Nucleus accumbens (tissue), 56 donors: ENCODE measurements at regions not wholly inside any gene's neighbourhood (a gene's known extent, or its start where the extent isn't known, plus 50 kb on each side); places are given as distances from the start of the nearest gene placed in this dataset.
"Not testable (repeated sequence)": the region's sequence is repeated elsewhere in the genome, so short reads cannot be mapped to it uniquely, and the experiment has no call there.

Experiments used
- DNase-seq, 56 donors: peaks; one replicate each; lab custom pipeline; 2025; lab: John Stamatoyannopoulos, UW

GRCh38 chr9:82115900-82116299 is 127.3 kb downstream of the SPATA31D1 start:
- DNase-seq: no peak

- no peak for DNase-seq
These were observed 128.0 kb downstream of the SPATA31D1 start for GRCh38 chr9:82116556-82116955.

DNA sequence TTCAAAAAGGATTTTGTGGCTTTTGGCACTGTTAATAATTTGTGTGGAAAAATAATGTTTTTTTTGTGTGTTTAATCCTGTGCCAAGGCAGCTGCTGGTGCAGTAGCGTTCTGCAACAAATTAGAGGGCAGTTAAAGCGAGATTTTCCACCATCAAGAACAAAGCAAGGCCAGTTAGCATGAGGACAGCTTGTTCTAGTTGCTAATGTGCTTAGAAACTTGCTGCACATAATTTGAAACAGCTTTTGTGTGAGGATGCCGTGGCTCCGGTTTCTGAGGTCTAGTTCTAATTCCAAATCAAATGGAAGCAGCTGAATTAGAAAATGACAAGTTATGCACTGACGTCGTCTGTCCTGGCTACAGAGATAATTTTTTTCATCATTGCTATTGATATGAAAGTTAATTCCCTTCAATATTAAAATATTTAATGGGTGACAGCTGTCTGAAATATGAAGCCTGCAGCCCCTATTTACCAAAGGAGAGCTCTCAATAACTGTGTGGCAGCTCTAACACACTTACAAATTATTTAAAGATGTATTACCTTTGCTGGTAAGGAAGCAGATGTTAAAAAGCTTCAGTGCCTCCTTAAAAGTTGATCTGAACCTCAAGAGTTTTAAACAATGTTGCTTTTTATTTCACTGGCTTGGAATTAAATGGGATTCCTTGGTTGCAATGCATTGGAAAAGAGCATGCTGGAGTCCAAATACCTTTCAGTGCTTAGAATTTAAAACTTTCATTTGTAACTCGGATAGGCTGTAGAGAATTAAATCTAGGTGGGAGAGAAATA is 128.6 kb downstream of the SPATA31D1 start:
- DNase-seq: peak in 24 of 56 donors; percentile 3 to 81 (median 13)

- no peak for DNase-seq
These were observed 134.2 kb downstream of the SPATA31D1 start for GRCh38 chr9:82122731-82123130.

DNA sequence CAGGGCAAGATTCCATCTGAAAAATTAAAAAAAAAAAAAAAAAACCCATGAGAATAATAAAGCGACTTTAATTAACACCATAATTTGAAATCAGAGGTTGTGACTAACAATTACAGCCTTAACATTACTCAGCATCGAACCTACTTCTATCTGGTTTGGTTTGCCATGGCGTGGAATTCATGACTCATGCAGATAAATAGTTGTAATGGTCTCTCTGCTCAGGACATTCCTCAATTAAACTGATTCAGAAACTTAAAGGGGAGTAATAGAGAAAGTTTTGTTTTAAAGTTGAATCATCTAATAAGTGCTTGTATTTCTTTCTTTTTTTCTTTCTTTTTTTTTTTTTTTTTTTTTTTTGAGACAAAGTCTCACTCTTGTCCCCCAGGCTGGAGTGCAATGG is 135.5 kb downstream of the SPATA31D1 start:
- no peak for DNase-seq

DNA sequence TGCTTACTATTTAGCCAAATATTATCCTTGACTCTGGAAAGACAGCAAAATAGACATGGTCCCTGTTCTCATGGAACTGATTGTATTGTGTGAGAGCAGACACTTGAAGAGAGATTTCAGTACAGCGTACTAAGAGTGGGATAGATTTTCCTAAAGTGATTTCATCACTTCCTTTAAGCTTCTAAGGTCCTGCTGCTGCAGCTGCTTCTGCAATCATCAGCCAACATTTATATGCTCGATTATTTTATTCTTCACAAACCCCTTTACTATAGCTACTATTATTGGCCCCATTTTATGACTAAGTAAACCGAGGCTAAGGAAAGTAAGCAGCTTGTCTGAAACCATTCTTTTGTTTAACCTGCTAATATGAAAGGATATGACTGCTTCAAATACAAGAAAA is 137.7 kb downstream of the SPATA31D1 start:
- DNase-seq: no peak

DNA sequence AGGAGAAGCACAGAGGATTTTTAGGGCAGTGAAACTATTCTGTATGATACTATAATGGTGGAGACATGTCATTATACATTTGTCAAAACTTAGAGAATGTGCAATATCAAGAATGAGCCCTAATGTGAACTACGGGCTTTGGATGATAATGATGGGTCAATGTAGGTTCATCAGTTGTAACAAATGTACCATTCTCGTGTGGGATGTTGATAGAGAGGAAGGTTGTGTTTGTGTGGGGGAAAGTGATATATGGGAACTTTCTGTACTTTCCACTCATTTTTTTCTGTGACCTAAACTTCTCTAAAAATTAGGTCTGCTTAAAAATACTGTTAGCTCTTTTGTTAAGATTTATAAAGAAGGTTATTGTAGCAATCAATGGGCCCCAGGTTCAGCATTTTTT is 138.9 kb downstream of the SPATA31D1 start:
- no peak for DNase-seq

DNA sequence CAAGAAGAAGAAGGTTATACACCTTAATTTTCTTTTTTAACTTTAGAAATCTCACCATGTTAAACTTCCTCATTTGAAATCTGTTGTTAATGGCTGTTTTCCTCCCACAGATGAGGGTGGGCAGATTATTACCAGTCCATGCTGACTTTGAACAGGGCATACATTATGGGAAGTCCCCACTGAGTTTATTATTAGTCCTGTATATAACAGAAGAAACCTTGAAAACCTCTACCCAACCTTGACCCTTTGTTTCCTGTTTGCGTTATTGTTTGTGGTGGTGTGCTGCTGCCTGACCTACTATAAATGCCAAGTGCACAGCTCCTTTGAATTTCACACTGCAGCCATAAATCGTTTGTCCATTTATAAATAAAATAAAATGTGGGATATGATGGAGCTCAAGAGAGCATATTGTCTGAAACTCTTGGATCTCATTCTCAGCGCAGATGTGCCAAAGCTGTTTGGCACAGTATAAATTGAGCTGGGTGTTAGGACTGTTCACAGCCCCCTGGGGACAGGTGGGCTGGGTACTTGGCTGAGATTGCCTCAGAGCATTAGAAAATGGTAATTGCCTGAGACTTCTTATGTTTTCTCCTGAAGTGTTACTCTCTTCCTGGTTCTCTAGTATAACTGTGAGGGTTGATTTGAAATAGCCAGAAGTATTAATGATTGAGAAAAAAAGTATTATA is 139.6 kb downstream of the SPATA31D1 start:
- peak in 2 of 56 donors; percentile 1 to 10 for DNase-seq

DNA sequence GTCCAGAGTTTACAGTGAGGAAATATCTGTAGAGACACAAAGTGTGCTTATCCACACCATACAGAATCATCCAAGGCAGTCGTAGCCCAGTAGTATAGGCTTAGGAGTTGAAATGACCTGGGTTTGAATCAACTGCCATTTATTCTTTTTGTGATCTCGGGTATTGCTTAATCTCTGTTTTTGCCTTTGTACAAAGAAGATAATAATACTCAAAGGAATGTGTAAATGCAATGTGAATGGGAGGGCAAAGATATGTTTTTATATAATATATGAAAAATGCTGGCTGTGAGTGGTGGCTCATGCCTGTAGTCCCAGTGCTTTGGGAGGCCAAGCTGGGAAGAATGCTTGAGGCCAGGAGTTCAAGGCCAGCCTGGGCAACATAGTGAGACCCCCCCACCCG is 141.1 kb downstream of the SPATA31D1 start:
- DNase-seq: no peak

GRCh38 chr9:82130331-82131042 is 141.9 kb downstream of the SPATA31D1 start:
- DNase-seq: no peak

DNA sequence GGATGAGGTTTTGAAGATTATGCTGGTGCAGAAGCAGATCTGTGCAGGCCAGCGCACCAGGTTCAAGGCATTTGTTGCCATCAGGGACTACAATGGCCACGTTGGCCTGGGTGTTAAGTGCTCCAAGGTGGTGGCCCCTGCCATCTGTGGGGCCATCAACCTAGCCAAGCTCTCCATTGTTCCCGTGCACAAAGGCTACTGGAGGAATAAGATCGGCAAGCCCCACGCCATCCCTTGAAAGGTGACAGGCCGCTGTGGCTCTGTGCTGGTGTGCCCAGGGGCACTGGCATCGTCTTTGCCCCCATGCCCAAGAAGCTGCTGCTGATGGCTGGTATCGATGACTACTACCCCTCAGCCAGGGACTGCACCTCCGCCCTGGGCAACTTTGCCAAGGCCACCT is 142.5 kb downstream of the SPATA31D1 start:
- no peak for DNase-seq

- no peak for DNase-seq
These were observed 143.5 kb downstream of the SPATA31D1 start for GRCh38 chr9:82132024-82132423.

- DNase-seq: no peak
These were observed 145.4 kb downstream of the SPATA31D1 start for GRCh38 chr9:82134010-82134409.

- no peak for DNase-seq
These were observed 146.5 kb downstream of the SPATA31D1 start for GRCh38 chr9:82135106-82135505.

- DNase-seq: not testable (repeated sequence)
These were observed 149.5 kb downstream of the SPATA31D1 start for GRCh38 chr9:82138081-82138480.

DNA sequence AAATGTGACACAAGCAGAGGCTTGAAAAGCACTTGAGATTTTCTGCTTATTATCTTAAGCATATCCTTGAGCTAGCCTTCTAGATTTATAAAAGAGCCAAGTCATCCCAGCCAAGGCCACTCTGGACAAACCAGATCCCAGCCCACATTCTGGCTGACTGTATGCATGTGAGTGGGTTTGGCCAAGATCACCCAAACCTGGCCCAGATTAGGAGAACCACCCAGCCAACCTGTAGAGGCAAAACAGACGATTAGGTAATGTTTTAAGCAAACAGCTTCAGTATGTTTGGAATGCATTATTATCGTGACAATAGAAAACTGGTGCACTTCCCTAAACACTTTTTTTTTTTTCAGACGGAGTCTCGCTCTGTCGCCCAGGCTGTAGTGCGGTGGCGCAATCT is 151.9 kb downstream of the SPATA31D1 start:
- DNase-seq: no peak

- DNase-seq: no peak
These were observed 156.2 kb downstream of the SPATA31D1 start for GRCh38 chr9:82144803-82145202.

DNA sequence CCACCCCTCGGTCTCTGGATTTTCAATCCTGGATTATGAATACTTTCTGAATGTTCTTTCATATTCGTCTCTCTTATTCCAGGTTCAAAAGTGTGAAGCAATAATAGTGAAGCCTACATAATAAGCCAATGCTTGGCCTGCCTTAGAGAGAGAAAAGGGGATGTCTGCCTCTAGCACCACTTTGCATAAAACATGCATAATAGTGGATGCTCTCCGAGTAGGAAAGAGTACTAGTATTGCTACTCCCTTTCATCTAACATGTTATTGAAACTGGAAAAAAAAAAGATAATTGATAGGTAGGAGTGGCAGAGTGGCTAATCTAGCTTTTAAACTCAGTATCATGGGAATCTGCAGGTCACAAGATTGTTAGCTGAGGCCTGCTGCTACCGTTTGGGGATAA is 158.1 kb downstream of the SPATA31D1 start:
- DNase-seq: no peak

- DNase-seq: no peak
These were observed 159.3 kb downstream of the SPATA31D1 start for GRCh38 chr9:82147798-82148425.

DNA sequence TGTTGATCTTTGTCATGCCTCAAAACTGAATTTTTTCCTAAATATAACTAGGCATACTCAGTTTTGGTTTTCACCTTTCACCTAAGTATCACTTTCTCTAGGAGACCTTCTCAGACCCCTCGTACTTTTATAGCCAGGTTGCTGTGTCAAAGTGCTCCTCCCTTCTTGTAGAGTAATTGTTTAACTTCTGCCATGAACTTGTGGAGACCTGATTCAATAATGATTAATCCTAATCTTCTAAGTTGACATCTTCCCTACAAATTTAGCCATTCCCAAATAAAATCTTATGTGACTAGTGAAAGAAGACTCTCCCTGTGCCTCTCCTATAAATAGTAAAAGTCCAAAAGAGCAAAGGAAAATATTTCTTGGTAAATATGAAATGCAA is 159.8 kb downstream of the SPATA31D1 start:
- no peak for DNase-seq

GRCh38 chr9:82148901-82149461 is 160.4 kb downstream of the SPATA31D1 start:
- no peak for DNase-seq
